ENCODE measurements at regions not wholly inside any gene's neighbourhood (a gene's known extent, or its start where the extent isn't known, plus 50 kb on each side); places are given as distances from the start of the nearest gene placed in this dataset.

DNA sequence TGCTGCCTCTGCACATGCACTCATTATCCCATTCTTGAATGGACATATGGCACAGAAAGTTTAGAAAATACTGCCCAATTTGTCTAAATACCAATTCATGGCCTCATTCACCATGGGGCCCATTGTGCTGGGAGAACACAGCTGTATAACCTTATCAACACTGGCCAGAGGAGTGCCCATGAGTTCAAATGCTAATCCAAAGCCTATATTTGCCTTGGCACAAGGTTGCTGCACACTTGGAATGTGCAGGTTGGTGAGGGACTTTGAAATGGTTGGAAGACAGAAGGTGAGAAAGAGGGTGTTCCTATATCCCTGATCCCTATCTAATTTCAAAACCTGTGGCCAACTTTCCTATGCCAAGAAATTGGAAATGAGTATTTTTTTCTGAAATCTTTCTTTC, 693.9 kb upstream of the ID2 start:
- TF ChIP-seq, protein P1, sequence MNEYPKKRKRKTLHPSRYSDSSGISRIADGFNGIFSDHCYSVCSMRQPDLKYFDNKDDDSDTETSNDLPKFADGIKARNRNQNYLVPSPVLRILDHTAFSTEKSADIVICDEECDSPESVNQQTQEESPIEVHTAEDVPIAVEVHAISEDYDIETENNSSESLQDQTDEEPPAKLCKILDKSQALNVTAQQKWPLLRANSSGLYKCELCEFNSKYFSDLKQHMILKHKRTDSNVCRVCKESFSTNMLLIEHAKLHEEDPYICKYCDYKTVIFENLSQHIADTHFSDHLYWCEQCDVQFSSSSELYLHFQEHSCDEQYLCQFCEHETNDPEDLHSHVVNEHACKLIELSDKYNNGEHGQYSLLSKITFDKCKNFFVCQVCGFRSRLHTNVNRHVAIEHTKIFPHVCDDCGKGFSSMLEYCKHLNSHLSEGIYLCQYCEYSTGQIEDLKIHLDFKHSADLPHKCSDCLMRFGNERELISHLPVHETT (CRISPR knock-in tag; conservative IDR thresholded peaks at IDR 0.05 in 1 of 2, IDR thresholded peaks at IDR 0.05 in 1 of 2): no peak
- TF ChIP-seq, protein P2, sequence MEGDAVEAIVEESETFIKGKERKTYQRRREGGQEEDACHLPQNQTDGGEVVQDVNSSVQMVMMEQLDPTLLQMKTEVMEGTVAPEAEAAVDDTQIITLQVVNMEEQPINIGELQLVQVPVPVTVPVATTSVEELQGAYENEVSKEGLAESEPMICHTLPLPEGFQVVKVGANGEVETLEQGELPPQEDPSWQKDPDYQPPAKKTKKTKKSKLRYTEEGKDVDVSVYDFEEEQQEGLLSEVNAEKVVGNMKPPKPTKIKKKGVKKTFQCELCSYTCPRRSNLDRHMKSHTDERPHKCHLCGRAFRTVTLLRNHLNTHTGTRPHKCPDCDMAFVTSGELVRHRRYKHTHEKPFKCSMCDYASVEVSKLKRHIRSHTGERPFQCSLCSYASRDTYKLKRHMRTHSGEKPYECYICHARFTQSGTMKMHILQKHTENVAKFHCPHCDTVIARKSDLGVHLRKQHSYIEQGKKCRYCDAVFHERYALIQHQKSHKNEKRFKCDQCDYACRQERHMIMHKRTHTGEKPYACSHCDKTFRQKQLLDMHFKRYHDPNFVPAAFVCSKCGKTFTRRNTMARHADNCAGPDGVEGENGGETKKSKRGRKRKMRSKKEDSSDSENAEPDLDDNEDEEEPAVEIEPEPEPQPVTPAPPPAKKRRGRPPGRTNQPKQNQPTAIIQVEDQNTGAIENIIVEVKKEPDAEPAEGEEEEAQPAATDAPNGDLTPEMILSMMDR (IDR thresholded peaks at IDR 0.05 in 2 of 3, conservative IDR thresholded peaks at IDR 0.05 in 1 of 3; ENCODE audit: insufficient read depth in 2 of 3, low read depth in 1 of 3, low read length in 3 of 3): no peak
- TF ChIP-seq, protein P3, sequence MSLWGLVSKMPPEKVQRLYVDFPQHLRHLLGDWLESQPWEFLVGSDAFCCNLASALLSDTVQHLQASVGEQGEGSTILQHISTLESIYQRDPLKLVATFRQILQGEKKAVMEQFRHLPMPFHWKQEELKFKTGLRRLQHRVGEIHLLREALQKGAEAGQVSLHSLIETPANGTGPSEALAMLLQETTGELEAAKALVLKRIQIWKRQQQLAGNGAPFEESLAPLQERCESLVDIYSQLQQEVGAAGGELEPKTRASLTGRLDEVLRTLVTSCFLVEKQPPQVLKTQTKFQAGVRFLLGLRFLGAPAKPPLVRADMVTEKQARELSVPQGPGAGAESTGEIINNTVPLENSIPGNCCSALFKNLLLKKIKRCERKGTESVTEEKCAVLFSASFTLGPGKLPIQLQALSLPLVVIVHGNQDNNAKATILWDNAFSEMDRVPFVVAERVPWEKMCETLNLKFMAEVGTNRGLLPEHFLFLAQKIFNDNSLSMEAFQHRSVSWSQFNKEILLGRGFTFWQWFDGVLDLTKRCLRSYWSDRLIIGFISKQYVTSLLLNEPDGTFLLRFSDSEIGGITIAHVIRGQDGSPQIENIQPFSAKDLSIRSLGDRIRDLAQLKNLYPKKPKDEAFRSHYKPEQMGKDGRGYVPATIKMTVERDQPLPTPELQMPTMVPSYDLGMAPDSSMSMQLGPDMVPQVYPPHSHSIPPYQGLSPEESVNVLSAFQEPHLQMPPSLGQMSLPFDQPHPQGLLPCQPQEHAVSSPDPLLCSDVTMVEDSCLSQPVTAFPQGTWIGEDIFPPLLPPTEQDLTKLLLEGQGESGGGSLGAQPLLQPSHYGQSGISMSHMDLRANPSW (CRISPR knock-in tag; IDR thresholded peaks at IDR 0.05): no peak
- no peak for TF ChIP-seq TBL1XR1 (IDR thresholded peaks at IDR 0.05; ENCODE audit: low read length in 2 of 2)
- no peak for TF ChIP-seq RBM15 (IDR thresholded peaks at IDR 0.05; ENCODE audit: insufficient read depth, low read length)
- TF ChIP-seq ZBTB7A (IDR thresholded peaks at IDR 0.05; ENCODE audit: borderline replicate concordance, control insufficient read depth, low read depth, low read length): no peak
- TF ChIP-seq RAD51 (IDR thresholded peaks at IDR 0.05; ENCODE audit: borderline replicate concordance, low read depth): no peak

Measured in K562 (cell line).